Adrenal gland (tissue), 9 donors: ENCODE measurements at regions not wholly inside any gene's neighbourhood (a gene's known extent, or its start where the extent isn't known, plus 50 kb on each side); places are given as distances from the start of the nearest gene placed in this dataset.

Source experiments
- DNase-seq, 7 donors: peaks; one replicate each; pipeline ENCODE4 v3.0.0-alpha.2; 2019 to 2020
- H3K27ac ChIP-seq, 5 donors: fragments of 200-600 bp; sonication (generic) in 4 of 5; 1 replicate in 3 of 5; 2 replicates in 2 of 5; pipeline versions ENCODE4 v1.5.1 to v1.8.0; 2016 to 2020; ENCODE audit warnings: mild to moderate bottlenecking in 1 of 5
- H3K27me3 ChIP-seq: fragments of 200-600 bp; 2 replicates; pipeline ENCODE4 v1.8.0; 2021
- H3K36me3 ChIP-seq, 2 donors: fragments of 200-600 bp; replicated peaks in 1 of 2; 1 replicate in 1 of 2; 2 replicates in 1 of 2; pipeline versions ENCODE4 v1.5.1 to v1.8.0; 2018 to 2022
- H3K4me1 ChIP-seq, 2 donors: fragments of 200-600 bp; replicated peaks in 1 of 2; 1 replicate in 1 of 2; 2 replicates in 1 of 2; pipeline versions ENCODE4 v1.5.1 to v1.8.0; 2018 to 2021
- H3K4me3 ChIP-seq, 4 donors: fragments of 200-600 bp; sonication (generic) in 3 of 4; one replicate each; pipeline ENCODE4 v1.5.1; 2016 to 2018
- H3K9me3 ChIP-seq, 3 donors: fragments of 200-600 bp; sonication (generic) in 1 of 3; replicated peaks in 1 of 3; 1 replicate in 2 of 3; 2 replicates in 1 of 3; pipeline versions ENCODE4 v1.5.1 to v1.8.0; 2016 to 2021
- CTCF ChIP-seq, 6 experiments: fragments of 450-650 bp in 4 of 6; fragments of 200-600 bp in 2 of 6; sonication (generic) in 1 of 6; IDR thresholded peaks; 1 replicate in 5 of 6; 2 replicates in 1 of 6; pipeline versions ENCODE4 v1.5.1 to v1.8.0; 2016 to 2021; ENCODE audit warnings: antibody characterized with exemption in 6 of 6, mild to moderate bottlenecking in 2 of 6, moderate library complexity in 1 of 6
- POLR2A ChIP-seq, 2 donors: fragments of 450-650 bp; IDR thresholded peaks; one replicate each; pipeline ENCODE4 v1.6.1; 2017; ENCODE audit warnings: antibody characterized with exemption in 2 of 2, mild to moderate bottlenecking in 2 of 2, moderate library complexity in 1 of 2
- WGBS, 4 donors: extraction: QIAGEN DNeasy Blood & Tissue Kit in 2 of 4; methylation state at CpG; one replicate each; pipeline versions ENCODE4 v1.1.5 to v1.1.7; 2013 to 2017; 5-methylcytosine and 5-hydroxymethylcytosine counted together
- intact Hi-C, 2 donors: fragments of 100-400 bp; cut with DNase I; formaldehyde crosslinking; loops; one replicate each; pipeline versions ENCODE4 v1.14.1 to v1.15.0; 2022 to 2023
- donor health status: healthy with polysubstance abuse.
- donor health status: Bipolar disorder and iron deficiency.
- donor health status: DM: yes; HTN: yes; CAD: no.
- donor health status: DM: no; HTN: no; CAD: no.
- donor health status: DM: no; HTN: no; CAD: no.

DNA sequence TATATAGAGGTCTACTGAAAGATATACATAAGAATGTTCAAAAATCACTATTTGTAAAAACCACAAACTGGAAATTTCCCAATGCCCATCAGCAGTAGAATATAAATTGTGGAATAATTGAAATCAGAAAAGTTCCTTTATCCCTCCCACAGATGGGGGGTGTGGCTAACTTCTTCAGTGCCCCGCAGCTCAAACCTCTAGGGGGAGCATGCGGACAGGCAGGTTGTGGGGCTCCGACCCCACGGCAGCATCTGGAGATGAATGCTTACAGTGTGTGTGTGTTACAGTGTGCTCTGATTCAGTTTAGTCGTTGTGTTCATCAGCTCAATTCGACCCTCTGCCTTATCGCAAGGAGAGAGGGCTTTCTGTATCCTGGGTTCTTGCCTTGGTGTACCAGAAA lies 262.1 kb upstream of the LRRC7 start:
- Histone ChIP-seq H3K4me3 (no peak overlapping the region), H3K27me3 (no peaks in the 10 kb centered on the region), H3K27ac (no peak overlapping the region), H3K9me3 (no peaks in the 10 kb centered on the region), H3K4me1 (no peaks in the 10 kb centered on the region), H3K36me3 (no peaks in the 10 kb centered on the region)
- no peak for DNase-seq
- WGBS, 4 donors, result 50 to 65% (median 59%) methylated on average over 5 to 7 of the region's 7 CpGs
- intact Hi-C loops, result no loop called here
- TF ChIP-seq CTCF (IDR thresholded peaks at IDR 0.05) (no peak), POLR2A (IDR thresholded peaks at IDR 0.05) (no peak)

GRCh38 chr1:69312055-69312732 lies 255.5 kb upstream of the LRRC7 start:
- Histone ChIP-seq H3K36me3 (no peaks in the 10 kb centered on the region), H3K27me3 (no peaks in the 10 kb centered on the region), H3K4me1 (no peaks in the 10 kb centered on the region), H3K27ac (no peak overlapping the region), H3K9me3 (no peaks in the 10 kb centered on the region), H3K4me3 (no peak overlapping the region)
- WGBS, 4 donors, result 46 to 60% (median 52%) methylated on average over 14 to 18 of the region's 18 CpGs
- intact Hi-C loops, result no loop called here
- TF ChIP-seq POLR2A (IDR thresholded peaks at IDR 0.05) (no peak), CTCF (IDR thresholded peaks at IDR 0.05) (no peak)
- DNase-seq, result no peak

DNA sequence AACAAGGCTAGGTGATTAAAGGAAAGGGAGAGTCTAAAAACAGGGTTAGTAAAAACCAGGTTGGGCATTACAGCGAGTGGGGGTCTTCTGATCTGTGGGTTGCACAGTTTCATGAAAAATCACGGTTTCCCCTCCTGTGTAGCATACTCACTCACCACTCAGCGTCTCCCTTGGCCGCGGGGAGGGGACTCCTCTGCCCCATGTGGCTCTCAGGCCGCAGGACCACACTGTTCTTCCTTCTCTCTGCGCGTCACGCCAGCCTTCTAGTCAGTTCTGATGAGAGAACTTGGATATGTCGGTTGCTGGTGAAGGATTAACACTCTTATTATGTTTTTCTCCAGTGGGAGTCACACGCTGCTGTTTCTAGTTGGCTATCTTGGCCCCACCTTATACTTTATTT lies 254.6 kb upstream of the LRRC7 start:
- Histone ChIP-seq H3K27me3 (no peaks in the 10 kb centered on the region), H3K4me3 (no peak overlapping the region), H3K9me3 (no peaks in the 10 kb centered on the region), H3K27ac (no peak overlapping the region), H3K36me3 (no peaks in the 10 kb centered on the region), H3K4me1 (no peaks in the 10 kb centered on the region)
- WGBS, 4 donors, result 77 to 89% (median 82%) methylated on average over 11 of the region's 11 CpGs
- intact Hi-C loops, result no loop called here
- no peak for DNase-seq
- TF ChIP-seq POLR2A (IDR thresholded peaks at IDR 0.05) (no peak), CTCF (IDR thresholded peaks at IDR 0.05) (no peak)

- intact Hi-C loops, result no loop called here
- H3K4me1 ChIP-seq, result no peaks in the 10 kb centered on the region
- WGBS, 4 donors, result 80 to 90% (median 87%) methylated on average over 2 to 3 of the region's 3 CpGs
- H3K9me3 ChIP-seq, result no peaks in the 10 kb centered on the region
- no peak overlapping the region for H3K27ac ChIP-seq
- TF ChIP-seq POLR2A (IDR thresholded peaks at IDR 0.05), result no peak
- TF ChIP-seq CTCF (IDR thresholded peaks at IDR 0.05), result no peak
- no peak for DNase-seq
- H3K27me3 ChIP-seq, result no peaks in the 10 kb centered on the region
- no peak overlapping the region for H3K4me3 ChIP-seq
- no peaks in the 10 kb centered on the region for H3K36me3 ChIP-seq
Observed at GRCh38 chr1:69315416-69315815, 252.3 kb upstream of the LRRC7 start.
